ENCODE measurements at regions not wholly inside any gene's neighbourhood (a gene's known extent, or its start where the extent isn't known, plus 50 kb on each side); places are given as distances from the start of the nearest gene placed in this dataset.
A peak's percentile ranks its signal among the peaks of the same experiment; 100 is the strongest.

GRCh38 chr6:43887340-43887858 lies 117.4 kb downstream of the VEGFA start (continued):
- TF ChIP-seq AHDC1 (CRISPR knock-in tag; IDR thresholded peaks at IDR 0.05; ENCODE audit: borderline replicate concordance) (0 out of 2 replicates have a peak, but pooled peaks have one; percentile 28), TFAP4 (IDR thresholded peaks at IDR 0.05; ENCODE audit: borderline replicate concordance, low read depth) (peak; percentile 53; the same call in 1 of the 2 replicates), KLF6 (CRISPR knock-in tag; IDR thresholded peaks at IDR 0.05) (0 out of 2 replicates have a peak, but pooled peaks have one; percentile 53), RXRA (CRISPR knock-in tag; IDR thresholded peaks at IDR 0.05) (peak; percentile 76), BORCS8-MEF2B (CRISPR knock-in tag; IDR thresholded peaks at IDR 0.05) (peak; percentile 60; the same call in 1 of the 2 replicates), CENPT (CRISPR knock-in tag; IDR thresholded peaks at IDR 0.05; ENCODE audit: low read depth) (no peak), HOXA3 (CRISPR knock-in tag; IDR thresholded peaks at IDR 0.05) (peak; percentile 55), EEA1 (CRISPR knock-in tag; IDR thresholded peaks at IDR 0.05; ENCODE audit: borderline replicate concordance) (0 out of 2 replicates have a peak, but pooled peaks have one; percentile 78), ZNF225 (CRISPR knock-in tag; IDR thresholded peaks at IDR 0.05) (no peak), HDAC2 (CRISPR knock-in tag; IDR thresholded peaks at IDR 0.05) (peak; percentile 84; the same call in 1 of the 2 replicates), NR2F1 (CRISPR knock-in tag; IDR thresholded peaks at IDR 0.05) (peak in 1 of 2 experiments; percentile 81; a peak in 2 of 4 replicates), FOXP4 (CRISPR knock-in tag; IDR thresholded peaks at IDR 0.05) (peak; percentile 31; the same call in 1 of the 2 replicates), FOXA1 (IDR thresholded peaks at IDR 0.05) (no peak), FOXA1 (CRISPR knock-in tag; IDR thresholded peaks at IDR 0.05) (0 out of 2 replicates have a peak, but pooled peaks have one; percentile 8), ZNF496 (CRISPR knock-in tag; IDR thresholded peaks at IDR 0.05; ENCODE audit: insufficient replicate concordance) (no peak), SOX13 (IDR thresholded peaks at IDR 0.05) (no peak), SOX13 (CRISPR knock-in tag; conservative IDR thresholded peaks at IDR 0.05 in 1 of 2, IDR thresholded peaks at IDR 0.05 in 1 of 2) (peak in 1 of 2 experiments; percentile 71; a peak in 2 of 4 replicates), ELF1 (CRISPR knock-in tag; IDR thresholded peaks at IDR 0.05) (0 out of 2 replicates have a peak, but pooled peaks have one; percentile 13), ARNT (IDR thresholded peaks at IDR 0.05) (no peak), ZNF205 (CRISPR knock-in tag; IDR thresholded peaks at IDR 0.05) (0 out of 2 replicates have a peak, but pooled peaks have one; percentile 41), MZF1 (CRISPR knock-in tag; IDR thresholded peaks at IDR 0.05; ENCODE audit: borderline replicate concordance) (no peak), SOX6 (IDR thresholded peaks at IDR 0.05) (no peak), SOX6 (CRISPR knock-in tag; IDR thresholded peaks at IDR 0.05) (peak; percentile 71), ZMAT3 (CRISPR knock-in tag; conservative IDR thresholded peaks at IDR 0.05) (no peak)
